Hepatocyte (in vitro differentiated cells): ENCODE measurements at regions not wholly inside any gene's neighbourhood (a gene's known extent, or its start where the extent isn't known, plus 50 kb on each side); places are given as distances from the start of the nearest gene placed in this dataset.

Experiments used
- DNase-seq: peaks from one replicate; pipeline ENCODE4 v3.0.0-alpha.2; 2016; ENCODE audit warnings: low spot score
- H2AFZ ChIP-seq: fragments of 200-600 bp; sonication (generic); 2 replicates; pipeline ENCODE4 v1.6.0; 2016; ENCODE audit warnings: antibody characterized with exemption, mild to moderate bottlenecking
- H3K27ac ChIP-seq: fragments of 200-600 bp; sonication (generic); 2 replicates; pipeline ENCODE4 v1.5.1; 2016; ENCODE audit warnings: mild to moderate bottlenecking
- H3K27me3 ChIP-seq: fragments of 200-600 bp; sonication (generic); 2 replicates; pipeline ENCODE4 v1.6.1; 2016
- H3K36me3 ChIP-seq: fragments of 200-600 bp; sonication (generic); replicated peaks from 2 replicates; pipeline ENCODE4 v1.5.1; 2016; ENCODE audit warnings: low read depth; ENCODE audit not compliant: insufficient read depth
- H3K4me1 ChIP-seq: fragments of 200-600 bp; sonication (generic); 2 replicates; pipeline ENCODE4 v1.5.1; 2016; ENCODE audit warnings: mild to moderate bottlenecking, moderate library complexity; ENCODE audit not compliant: insufficient read depth
- H3K4me2 ChIP-seq: fragments of 200-600 bp; sonication (generic); 2 replicates; pipeline ENCODE4 v1.6.0; 2016
- H3K4me3 ChIP-seq: fragments of 200-600 bp; sonication (generic); 2 replicates; pipeline ENCODE4 v1.5.1; 2016; ENCODE audit warnings: mild to moderate bottlenecking
- H3K79me2 ChIP-seq: fragments of 200-600 bp; sonication (generic); 2 replicates; pipeline ENCODE4 v1.6.0; 2017; ENCODE audit warnings: mild to moderate bottlenecking
- H3K9me2 ChIP-seq: fragments of 200-600 bp; sonication (generic); replicated peaks from 2 replicates; pipeline ENCODE4 v1.6.0; 2017; ENCODE audit warnings: mild to moderate bottlenecking; ENCODE audit not compliant: insufficient read depth
- H3K9me3 ChIP-seq: fragments of 200-600 bp; sonication (generic); 2 replicates; pipeline ENCODE4 v1.5.1; 2016; ENCODE audit warnings: low read depth, mild to moderate bottlenecking
- H4K20me1 ChIP-seq: fragments of 200-600 bp; sonication (generic); 2 replicates; pipeline ENCODE4 v1.6.0; 2016; ENCODE audit warnings: mild to moderate bottlenecking; ENCODE audit not compliant: insufficient read depth, poor library complexity, severe bottlenecking
- EZH2 ChIP-seq: fragments of 200-600 bp; sonication (generic); IDR thresholded peaks from 2 replicates; pipeline ENCODE4 v1.6.1; 2016; ENCODE audit warnings: antibody characterized with exemption, mild to moderate bottlenecking, borderline replicate concordance
- EZH2phosphoT487 ChIP-seq: fragments of 200-600 bp; sonication (generic); IDR thresholded peaks from one replicate; pipeline ENCODE4 v1.6.1; 2018; ENCODE audit warnings: antibody characterized with exemption, mild to moderate bottlenecking, low read depth, moderate library complexity; ENCODE audit not compliant: unreplicated experiment, severe bottlenecking
- WGBS: methylation state at CpG from one replicate; pipeline ENCODE4 v1.1.6; 2016; ENCODE audit warnings: low lambda C conversion rate; ENCODE audit errors: missing lambda C conversion rate; 5-methylcytosine and 5-hydroxymethylcytosine counted together
- TF ChIP-seq, protein P1 (sequence below): fragments of 200-600 bp; sonication (generic); IDR thresholded peaks from 2 replicates; pipeline ENCODE4 v1.5.1; 2016; ENCODE audit warnings: antibody characterized with exemption, mild to moderate bottlenecking; ENCODE audit not compliant: poor library complexity

DNA sequence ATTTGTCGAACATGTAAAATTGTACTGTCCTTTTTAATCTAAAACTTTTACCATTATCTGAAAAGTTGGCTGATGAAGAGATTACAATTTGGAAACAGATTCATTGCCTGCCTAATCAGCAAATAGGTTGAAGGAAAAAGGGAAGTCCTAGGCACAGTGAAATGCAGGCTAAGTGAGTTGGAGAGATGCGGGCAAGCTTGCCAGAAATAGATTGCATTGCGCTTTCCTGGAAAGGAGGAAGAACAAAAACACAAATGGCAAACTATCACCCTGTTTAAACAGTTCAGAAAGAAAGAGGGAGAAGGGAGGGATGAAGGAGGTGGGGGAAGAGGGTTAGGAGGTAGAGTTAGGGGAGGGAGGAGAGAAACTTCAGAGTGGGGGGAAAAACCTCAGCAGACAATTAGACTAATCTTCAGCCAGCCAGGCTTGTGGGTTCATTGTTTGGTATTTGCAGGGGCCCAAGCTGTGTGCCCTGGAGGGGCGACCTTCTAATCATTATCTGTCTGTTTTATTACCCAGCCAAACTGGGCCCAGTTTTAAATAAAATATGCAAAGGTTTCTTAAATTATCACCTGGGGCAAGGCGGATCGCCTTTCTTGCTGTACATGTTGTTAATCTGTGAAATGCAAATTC lies 465.2 kb downstream of the TFAP2B start:
- Histone ChIP-seq H4K20me1 (no peaks in the 10 kb centered on the region), H3K27ac (no peak overlapping the region), H3K4me1 (no peaks in the 10 kb centered on the region), H3K36me3 (no peaks in the 10 kb centered on the region), H3K9me3 (no peaks in the 10 kb centered on the region), H3K79me2 (no peaks in the 10 kb centered on the region), H3K9me2 (no peaks in the 10 kb centered on the region), H3K4me2 (no peak overlapping the region), H2AFZ (no peak overlapping the region), H3K27me3 (no peaks in the 10 kb centered on the region), H3K4me3 (no peak overlapping the region)
- no peak for DNase-seq
- TF ChIP-seq EZH2phosphoT487 (no peak), EZH2 (no peak)
- TF ChIP-seq, protein P1, sequence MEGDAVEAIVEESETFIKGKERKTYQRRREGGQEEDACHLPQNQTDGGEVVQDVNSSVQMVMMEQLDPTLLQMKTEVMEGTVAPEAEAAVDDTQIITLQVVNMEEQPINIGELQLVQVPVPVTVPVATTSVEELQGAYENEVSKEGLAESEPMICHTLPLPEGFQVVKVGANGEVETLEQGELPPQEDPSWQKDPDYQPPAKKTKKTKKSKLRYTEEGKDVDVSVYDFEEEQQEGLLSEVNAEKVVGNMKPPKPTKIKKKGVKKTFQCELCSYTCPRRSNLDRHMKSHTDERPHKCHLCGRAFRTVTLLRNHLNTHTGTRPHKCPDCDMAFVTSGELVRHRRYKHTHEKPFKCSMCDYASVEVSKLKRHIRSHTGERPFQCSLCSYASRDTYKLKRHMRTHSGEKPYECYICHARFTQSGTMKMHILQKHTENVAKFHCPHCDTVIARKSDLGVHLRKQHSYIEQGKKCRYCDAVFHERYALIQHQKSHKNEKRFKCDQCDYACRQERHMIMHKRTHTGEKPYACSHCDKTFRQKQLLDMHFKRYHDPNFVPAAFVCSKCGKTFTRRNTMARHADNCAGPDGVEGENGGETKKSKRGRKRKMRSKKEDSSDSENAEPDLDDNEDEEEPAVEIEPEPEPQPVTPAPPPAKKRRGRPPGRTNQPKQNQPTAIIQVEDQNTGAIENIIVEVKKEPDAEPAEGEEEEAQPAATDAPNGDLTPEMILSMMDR, result no peak
- 82% methylated on average over 6 of the region's 6 CpGs for WGBS

DNA sequence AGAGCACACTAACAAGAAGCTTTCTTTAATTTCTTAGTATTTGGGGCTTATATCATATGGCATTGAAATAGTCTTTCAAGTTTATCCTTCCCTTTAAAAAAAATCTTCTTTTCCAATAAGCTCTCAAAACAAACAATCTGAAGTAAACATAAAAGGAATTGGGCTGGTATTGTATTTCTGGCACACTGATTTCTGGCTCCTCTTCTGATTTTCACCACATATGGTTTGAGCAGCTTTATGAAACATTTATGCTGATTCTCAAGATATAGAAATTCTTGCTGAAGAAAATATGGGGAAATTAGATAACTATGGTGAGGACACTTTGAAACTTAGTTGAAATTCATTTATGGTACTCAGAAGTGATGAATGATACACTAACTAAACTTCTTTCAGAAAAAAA lies 467.2 kb downstream of the TFAP2B start:
- H3K4me2 ChIP-seq, result no peak overlapping the region
- no peak overlapping the region for H3K27ac ChIP-seq
- no peaks in the 10 kb centered on the region for H3K27me3 ChIP-seq
- H3K36me3 ChIP-seq, result no peaks in the 10 kb centered on the region
- TF ChIP-seq, protein P1, result no peak
- no peak for TF ChIP-seq EZH2phosphoT487
- TF ChIP-seq EZH2, result no peak
- no peaks in the 10 kb centered on the region for H4K20me1 ChIP-seq
- H3K79me2 ChIP-seq, result no peaks in the 10 kb centered on the region
- H2AFZ ChIP-seq, result no peak overlapping the region
- no peaks in the 10 kb centered on the region for H3K9me2 ChIP-seq
- H3K4me3 ChIP-seq, result no peak overlapping the region
- no peaks in the 10 kb centered on the region for H3K4me1 ChIP-seq
- no peaks in the 10 kb centered on the region for H3K9me3 ChIP-seq
- DNase-seq, result no peak

DNA sequence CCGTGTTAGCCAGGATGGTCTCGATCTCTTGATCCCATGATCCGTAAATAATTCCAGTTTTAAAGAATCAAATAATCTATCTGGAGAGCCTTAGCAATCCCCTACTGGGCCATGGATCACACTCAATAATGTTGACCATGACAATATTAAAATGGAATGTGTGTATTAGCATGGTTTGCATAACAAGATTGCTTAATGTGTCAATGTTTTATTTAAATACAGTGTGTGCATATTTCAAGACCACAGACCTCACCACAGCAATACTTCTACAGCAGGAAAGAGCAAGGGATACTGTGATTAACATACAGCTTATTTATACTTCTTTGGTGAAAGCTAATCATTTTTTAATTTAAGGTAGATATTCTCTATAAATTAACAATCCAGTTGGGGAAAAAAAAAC lies 470.4 kb downstream of the TFAP2B start:
- TF ChIP-seq, protein P1, result no peak
- TF ChIP-seq EZH2phosphoT487 (no peak), EZH2 (no peak)
- Histone ChIP-seq H3K36me3 (no peaks in the 10 kb centered on the region), H3K4me2 (no peak overlapping the region), H3K9me2 (no peaks in the 10 kb centered on the region), H4K20me1 (no peaks in the 10 kb centered on the region), H3K4me3 (no peak overlapping the region), H3K27me3 (no peaks in the 10 kb centered on the region), H3K79me2 (no peaks in the 10 kb centered on the region), H3K27ac (no peak overlapping the region), H3K9me3 (no peaks in the 10 kb centered on the region), H2AFZ (no peak overlapping the region), H3K4me1 (no peaks in the 10 kb centered on the region)
- WGBS, result 96% methylated on average over 3 of the region's 3 CpGs
- DNase-seq, result no peak

DNA sequence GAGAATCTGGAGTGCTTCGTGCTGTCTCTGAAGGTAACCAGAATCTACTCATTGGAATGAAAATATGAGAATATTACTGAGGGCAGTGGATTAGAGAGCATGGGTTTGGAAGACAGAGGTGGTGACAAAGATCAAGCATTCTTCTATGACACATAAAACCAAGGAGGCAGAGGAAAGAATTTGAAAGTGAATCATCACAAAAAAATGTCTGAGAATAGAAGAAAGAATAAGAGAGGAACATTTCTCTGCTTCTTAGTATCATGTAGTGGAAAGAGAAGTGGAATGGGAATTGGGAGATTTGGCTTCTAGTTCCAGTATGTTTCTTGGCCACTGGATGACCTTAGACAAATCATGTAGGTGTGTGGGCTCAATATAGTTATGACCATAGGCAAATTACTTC lies 474.0 kb downstream of the TFAP2B start:
- DNase-seq, result no peak
- H3K4me2 ChIP-seq, result no peak overlapping the region
- no peaks in the 10 kb centered on the region for H4K20me1 ChIP-seq
- no peaks in the 10 kb centered on the region for H3K4me1 ChIP-seq
- TF ChIP-seq EZH2phosphoT487 (no peak), EZH2 (no peak)
- TF ChIP-seq, protein P1, result no peak
- no peaks in the 10 kb centered on the region for H3K27me3 ChIP-seq
- H3K27ac ChIP-seq, result no peak overlapping the region
- no peak overlapping the region for H3K4me3 ChIP-seq
- no peak overlapping the region for H2AFZ ChIP-seq
- no peaks in the 10 kb centered on the region for H3K36me3 ChIP-seq
- H3K9me2 ChIP-seq, result no peaks in the 10 kb centered on the region
- no peaks in the 10 kb centered on the region for H3K9me3 ChIP-seq
- WGBS, result 75% methylated on average over 1 of the region's 1 CpG
- no peaks in the 10 kb centered on the region for H3K79me2 ChIP-seq
